ENCODE measurements at regions not wholly inside any gene's neighbourhood (a gene's known extent, or its start where the extent isn't known, plus 50 kb on each side); places are given as distances from the start of the nearest gene placed in this dataset.

GRCh38 chr16:8519179-8519578, 71.1 kb downstream of the TMEM114 start:
- DNase-seq (ENCODE audit: insufficient read length, low spot score) (no peak), FAIRE-seq (no peak)
- TF ChIP-seq SPI1 (IDR thresholded peaks at IDR 0.05; ENCODE audit: low read depth, low read length) (no peak), PAX5 (IDR thresholded peaks at IDR 0.05; ENCODE audit: insufficient read depth, low read length, severe bottlenecking) (no peak), POLR2A (IDR thresholded peaks at IDR 0.05; ENCODE audit: low read depth, low read length) (no peak), POU2F2 (IDR thresholded peaks at IDR 0.05; ENCODE audit: low read depth, low read length) (no peak), POLR2AphosphoS5 (IDR thresholded peaks at IDR 0.05; ENCODE audit: low read depth, low read length) (no peak), TAF1 (IDR thresholded peaks at IDR 0.05; ENCODE audit: low read depth, low read length) (no peak)

DNA sequence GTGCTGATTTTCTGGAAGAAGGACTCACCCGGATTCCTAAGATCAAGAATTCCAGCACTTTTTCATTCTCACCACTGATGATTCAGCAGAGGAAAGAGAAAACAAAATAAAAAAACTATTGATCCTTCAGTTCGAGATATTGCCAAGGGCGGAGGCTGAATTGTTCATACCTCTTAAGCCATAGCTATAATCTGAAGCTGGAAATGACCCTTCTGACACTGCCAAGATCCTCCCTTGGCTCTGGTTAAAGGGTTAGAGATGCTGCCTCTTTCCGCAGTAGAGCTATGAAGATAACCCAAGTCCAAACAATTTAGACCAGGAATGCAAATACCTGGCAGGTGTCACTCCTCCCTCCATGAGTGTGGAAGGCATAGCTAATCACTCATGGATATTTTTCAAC, 73.0 kb downstream of the TMEM114 start:
- DNase-seq (ENCODE audit: insufficient read length, low spot score) (no peak), FAIRE-seq (no peak)
- TF ChIP-seq POU2F2 (IDR thresholded peaks at IDR 0.05; ENCODE audit: low read depth, low read length) = no peak
- no peak for TF ChIP-seq TAF1 (IDR thresholded peaks at IDR 0.05; ENCODE audit: low read depth, low read length)
- no peak for TF ChIP-seq PAX5 (IDR thresholded peaks at IDR 0.05; ENCODE audit: insufficient read depth, low read length, severe bottlenecking)
- no peak for TF ChIP-seq POLR2A (IDR thresholded peaks at IDR 0.05; ENCODE audit: low read depth, low read length)
- no peak for TF ChIP-seq SPI1 (IDR thresholded peaks at IDR 0.05; ENCODE audit: low read depth, low read length)
- TF ChIP-seq POLR2AphosphoS5 (IDR thresholded peaks at IDR 0.05; ENCODE audit: low read depth, low read length) = no peak

DNA sequence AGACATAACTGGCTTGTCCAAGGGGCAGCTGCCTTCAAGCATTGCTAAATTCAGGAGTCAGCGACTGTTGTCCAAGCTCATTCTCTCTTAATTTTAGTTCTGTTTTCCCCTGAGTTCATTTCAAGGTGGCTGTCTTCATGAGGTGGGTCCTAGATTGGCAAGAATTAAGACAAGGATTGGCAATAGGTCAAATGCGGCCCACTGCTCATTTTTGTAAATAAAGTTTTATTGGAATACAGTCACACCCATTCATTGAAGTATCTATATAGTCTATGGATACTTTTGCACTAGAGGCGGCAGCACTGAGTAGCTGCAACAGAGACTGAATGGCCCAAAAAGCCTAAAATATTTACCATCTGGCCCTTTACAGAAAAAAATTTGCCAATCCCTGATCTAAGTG, 73.8 kb downstream of the TMEM114 start:
- FAIRE-seq = no peak
- DNase-seq (ENCODE audit: insufficient read length, low spot score) = no peak
- TF ChIP-seq SPI1 (IDR thresholded peaks at IDR 0.05; ENCODE audit: low read depth, low read length) (no peak), PAX5 (IDR thresholded peaks at IDR 0.05; ENCODE audit: insufficient read depth, low read length, severe bottlenecking) (no peak), POLR2A (IDR thresholded peaks at IDR 0.05; ENCODE audit: low read depth, low read length) (no peak), POU2F2 (IDR thresholded peaks at IDR 0.05; ENCODE audit: low read depth, low read length) (no peak), POLR2AphosphoS5 (IDR thresholded peaks at IDR 0.05; ENCODE audit: low read depth, low read length) (no peak), TAF1 (IDR thresholded peaks at IDR 0.05; ENCODE audit: low read depth, low read length) (no peak)

DNA sequence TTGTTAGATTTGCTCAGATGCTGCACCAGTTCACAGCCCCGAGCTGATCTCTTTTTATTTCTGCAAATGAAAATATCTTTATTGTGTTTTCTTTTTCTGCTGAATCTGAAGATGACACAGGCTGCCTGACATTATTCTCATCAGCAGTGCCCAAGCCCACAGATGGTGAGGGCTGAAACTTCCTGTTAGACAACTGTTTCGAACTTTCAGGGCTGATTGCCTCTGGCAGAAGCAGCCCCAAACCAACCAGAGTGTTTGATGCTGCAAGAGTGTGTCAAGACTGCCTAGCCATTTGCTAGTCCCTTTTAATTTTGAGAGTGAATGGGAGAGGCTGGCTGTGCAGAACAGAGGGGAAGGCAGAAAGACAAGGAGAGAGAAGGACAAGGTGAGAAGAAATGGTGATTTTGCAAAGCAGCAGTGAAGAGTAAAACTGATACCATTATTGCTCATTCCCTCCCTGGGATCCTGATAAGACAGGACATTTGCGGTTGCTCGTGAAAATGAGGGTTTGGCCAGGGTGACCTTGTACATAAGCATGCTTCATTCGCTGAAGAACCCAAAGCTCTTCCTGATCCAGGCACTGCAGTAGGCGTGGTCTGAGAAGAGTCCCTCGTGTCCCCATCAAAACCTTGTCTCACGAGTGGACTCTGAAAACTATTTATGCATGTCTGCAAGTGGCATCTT, 77.2 kb downstream of the TMEM114 start:
- DNase-seq (ENCODE audit: insufficient read length, low spot score) = no peak
- TF ChIP-seq SPI1 (IDR thresholded peaks at IDR 0.05; ENCODE audit: low read depth, low read length) (no peak), POLR2AphosphoS5 (IDR thresholded peaks at IDR 0.05; ENCODE audit: low read depth, low read length) (no peak), PAX5 (IDR thresholded peaks at IDR 0.05; ENCODE audit: insufficient read depth, low read length, severe bottlenecking) (no peak)
- FAIRE-seq = no peak

GRCh38 chr16:8511464-8511863, 78.8 kb downstream of the TMEM114 start:
- no peak for FAIRE-seq
- no peak for DNase-seq (ENCODE audit: insufficient read length, low spot score)
- TF ChIP-seq POU2F2 (IDR thresholded peaks at IDR 0.05; ENCODE audit: low read depth, low read length) (no peak), PAX5 (IDR thresholded peaks at IDR 0.05; ENCODE audit: insufficient read depth, low read length, severe bottlenecking) (no peak), POLR2AphosphoS5 (IDR thresholded peaks at IDR 0.05; ENCODE audit: low read depth, low read length) (no peak), POLR2A (IDR thresholded peaks at IDR 0.05; ENCODE audit: low read depth, low read length) (no peak), TAF1 (IDR thresholded peaks at IDR 0.05; ENCODE audit: low read depth, low read length) (no peak), SPI1 (IDR thresholded peaks at IDR 0.05; ENCODE audit: low read depth, low read length) (no peak)

DNA sequence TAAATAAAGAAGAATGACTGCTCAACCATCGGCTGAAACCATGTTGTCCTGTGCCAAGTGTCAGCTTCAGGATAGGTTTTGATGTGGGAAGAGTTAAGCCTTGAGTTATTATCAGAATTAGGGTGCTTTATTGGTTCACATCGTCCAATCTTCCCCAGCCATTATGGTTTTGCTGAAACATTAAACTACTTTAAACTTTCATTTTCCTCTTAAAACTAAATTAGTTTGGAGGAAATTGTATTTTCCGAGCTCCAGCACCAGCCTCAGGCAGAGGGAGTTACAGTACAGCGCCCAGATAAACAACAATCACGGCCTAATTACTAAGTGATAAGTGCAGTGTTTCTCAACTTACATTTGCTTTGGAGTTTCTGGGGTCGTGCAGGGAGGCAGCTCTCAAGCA, 80.2 kb downstream of the TMEM114 start:
- DNase-seq (ENCODE audit: insufficient read length, low spot score) = no peak
- no peak for TF ChIP-seq TAF1 (IDR thresholded peaks at IDR 0.05; ENCODE audit: low read depth, low read length)
- no peak for FAIRE-seq

- FAIRE-seq = no peak
- DNase-seq (ENCODE audit: insufficient read length, low spot score) = no peak
- no peak for TF ChIP-seq POU2F2 (IDR thresholded peaks at IDR 0.05; ENCODE audit: low read depth, low read length)
- no peak for TF ChIP-seq SPI1 (IDR thresholded peaks at IDR 0.05; ENCODE audit: low read depth, low read length)
- TF ChIP-seq POLR2AphosphoS5 (IDR thresholded peaks at IDR 0.05; ENCODE audit: low read depth, low read length) = no peak
- no peak for TF ChIP-seq TAF1 (IDR thresholded peaks at IDR 0.05; ENCODE audit: low read depth, low read length)
- no peak for TF ChIP-seq POLR2A (IDR thresholded peaks at IDR 0.05; ENCODE audit: low read depth, low read length)
- no peak for TF ChIP-seq PAX5 (IDR thresholded peaks at IDR 0.05; ENCODE audit: insufficient read depth, low read length, severe bottlenecking)
Observed at GRCh38 chr16:8505327-8505991, 84.9 kb downstream of the TMEM114 start.

GRCh38 chr16:8502446-8502845, 87.9 kb downstream of the TMEM114 start:
- FAIRE-seq (no peak), DNase-seq (ENCODE audit: insufficient read length, low spot score) (no peak)
- no peak for TF ChIP-seq SPI1 (IDR thresholded peaks at IDR 0.05; ENCODE audit: low read depth, low read length)
- TF ChIP-seq POLR2A (IDR thresholded peaks at IDR 0.05; ENCODE audit: low read depth, low read length) = no peak
- no peak for TF ChIP-seq POU2F2 (IDR thresholded peaks at IDR 0.05; ENCODE audit: low read depth, low read length)
- no peak for TF ChIP-seq POLR2AphosphoS5 (IDR thresholded peaks at IDR 0.05; ENCODE audit: low read depth, low read length)
- TF ChIP-seq TAF1 (IDR thresholded peaks at IDR 0.05; ENCODE audit: low read depth, low read length) = no peak
- TF ChIP-seq PAX5 (IDR thresholded peaks at IDR 0.05; ENCODE audit: insufficient read depth, low read length, severe bottlenecking) = no peak

DNA sequence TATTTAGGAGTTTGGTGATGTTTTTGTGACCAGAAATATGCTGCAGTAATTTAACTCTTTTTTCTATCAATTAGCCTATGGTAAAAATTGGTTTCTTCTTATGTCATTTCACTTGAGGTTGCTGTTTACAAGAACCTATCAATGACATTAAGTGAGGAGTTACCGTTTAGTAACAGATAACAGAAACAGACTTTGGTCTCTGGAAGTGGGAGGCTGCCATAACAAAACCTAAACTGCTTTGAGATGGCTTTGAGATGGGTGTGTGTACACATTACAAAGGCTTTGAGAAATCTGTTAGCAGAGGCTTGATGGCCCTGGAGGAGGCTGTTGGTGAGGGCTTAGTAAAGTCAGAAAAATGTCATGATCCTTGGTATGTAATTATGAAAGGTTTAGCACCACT, 90.0 kb downstream of the TMEM114 start:
- FAIRE-seq (no peak), DNase-seq (ENCODE audit: insufficient read length, low spot score) (no peak)
- TF ChIP-seq PAX5 (IDR thresholded peaks at IDR 0.05; ENCODE audit: insufficient read depth, low read length, severe bottlenecking) = no peak
- no peak for TF ChIP-seq SPI1 (IDR thresholded peaks at IDR 0.05; ENCODE audit: low read depth, low read length)
- no peak for TF ChIP-seq POU2F2 (IDR thresholded peaks at IDR 0.05; ENCODE audit: low read depth, low read length)
- no peak for TF ChIP-seq POLR2AphosphoS5 (IDR thresholded peaks at IDR 0.05; ENCODE audit: low read depth, low read length)
- no peak for TF ChIP-seq POLR2A (IDR thresholded peaks at IDR 0.05; ENCODE audit: low read depth, low read length)
- TF ChIP-seq TAF1 (IDR thresholded peaks at IDR 0.05; ENCODE audit: low read depth, low read length) = no peak

DNA sequence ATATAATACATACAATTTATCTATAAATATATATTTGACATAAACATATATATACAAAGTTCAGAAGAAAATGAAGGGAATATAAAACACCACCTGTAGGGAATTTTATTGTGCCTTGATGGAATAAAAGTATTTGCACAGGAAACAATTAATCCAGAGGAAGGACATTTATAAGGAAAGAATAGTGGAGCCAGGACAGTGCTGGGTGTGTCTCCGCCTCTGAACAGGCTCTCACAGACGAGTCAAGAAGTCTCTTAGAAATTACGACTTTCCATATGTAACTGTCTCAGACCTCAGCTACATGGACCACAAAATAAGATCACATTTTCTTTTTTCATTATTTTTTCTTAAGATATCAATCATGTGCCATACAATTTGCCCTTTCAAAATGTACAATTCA, 93.9 kb downstream of the TMEM114 start:
- TF ChIP-seq POU2F2 (IDR thresholded peaks at IDR 0.05; ENCODE audit: low read depth, low read length) (no peak), POLR2A (IDR thresholded peaks at IDR 0.05; ENCODE audit: low read depth, low read length) (no peak), PAX5 (IDR thresholded peaks at IDR 0.05; ENCODE audit: insufficient read depth, low read length, severe bottlenecking) (no peak), POLR2AphosphoS5 (IDR thresholded peaks at IDR 0.05; ENCODE audit: low read depth, low read length) (no peak), TAF1 (IDR thresholded peaks at IDR 0.05; ENCODE audit: low read depth, low read length) (no peak), SPI1 (IDR thresholded peaks at IDR 0.05; ENCODE audit: low read depth, low read length) (no peak)
- DNase-seq (ENCODE audit: insufficient read length, low spot score) = no peak
- FAIRE-seq = no peak

Data from GM12891 (cell line).